ENCODE measurements at regions not wholly inside any gene's neighbourhood (a gene's known extent, or its start where the extent isn't known, plus 50 kb on each side); places are given as distances from the start of the nearest gene placed in this dataset.

DNA sequence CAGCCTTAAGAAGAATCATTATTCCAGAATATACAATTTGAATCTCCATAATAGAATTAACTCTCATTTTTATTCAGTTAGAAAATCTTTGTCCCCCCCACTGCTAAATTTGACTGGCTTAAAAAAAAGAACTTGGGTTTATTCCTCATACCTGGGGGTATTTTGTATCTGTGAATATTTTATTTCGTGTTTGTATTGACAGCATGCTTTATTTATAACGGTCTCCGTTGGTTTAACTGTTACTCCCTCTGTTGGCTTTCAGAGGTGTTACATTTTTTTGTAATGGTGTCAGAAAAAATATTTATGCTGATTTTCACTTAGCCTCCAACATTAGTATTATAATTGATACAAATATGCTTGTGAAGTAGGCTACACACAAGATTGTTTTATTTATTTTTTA lies 109.1 kb downstream of the HAUS1 start:
- H3K9me3 Mint-ChIP-seq (ENCODE audit: insufficient read depth) = no peaks in the 10 kb centered on the region
- peaks cover 42% of the 10 kb centered on the region for H4K20me1 ChIP-seq (ENCODE audit: control insufficient read depth, insufficient read depth, low read length, poor library complexity, severe bottlenecking)
- CTCF ChIA-PET = interaction anchor here (0.8 to 2.3 kb wide), 8 partner anchors 16 to 68 kb away, joined by 3 to 31 read pairs (median 5); a partner anchor contains a TSS
- H3K27me3 Mint-ChIP-seq = no peaks in the 10 kb centered on the region
- TF ChIP-seq, protein P1, sequence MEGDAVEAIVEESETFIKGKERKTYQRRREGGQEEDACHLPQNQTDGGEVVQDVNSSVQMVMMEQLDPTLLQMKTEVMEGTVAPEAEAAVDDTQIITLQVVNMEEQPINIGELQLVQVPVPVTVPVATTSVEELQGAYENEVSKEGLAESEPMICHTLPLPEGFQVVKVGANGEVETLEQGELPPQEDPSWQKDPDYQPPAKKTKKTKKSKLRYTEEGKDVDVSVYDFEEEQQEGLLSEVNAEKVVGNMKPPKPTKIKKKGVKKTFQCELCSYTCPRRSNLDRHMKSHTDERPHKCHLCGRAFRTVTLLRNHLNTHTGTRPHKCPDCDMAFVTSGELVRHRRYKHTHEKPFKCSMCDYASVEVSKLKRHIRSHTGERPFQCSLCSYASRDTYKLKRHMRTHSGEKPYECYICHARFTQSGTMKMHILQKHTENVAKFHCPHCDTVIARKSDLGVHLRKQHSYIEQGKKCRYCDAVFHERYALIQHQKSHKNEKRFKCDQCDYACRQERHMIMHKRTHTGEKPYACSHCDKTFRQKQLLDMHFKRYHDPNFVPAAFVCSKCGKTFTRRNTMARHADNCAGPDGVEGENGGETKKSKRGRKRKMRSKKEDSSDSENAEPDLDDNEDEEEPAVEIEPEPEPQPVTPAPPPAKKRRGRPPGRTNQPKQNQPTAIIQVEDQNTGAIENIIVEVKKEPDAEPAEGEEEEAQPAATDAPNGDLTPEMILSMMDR (IDR thresholded peaks at IDR 0.05) = peak; percentile 79
- no peak for TF ChIP-seq EZH2 (IDR thresholded peaks at IDR 0.05; ENCODE audit: borderline replicate concordance, insufficient read depth, low read depth, low read length, poor library complexity, severe bottlenecking)
- H3K79me2 ChIP-seq (ENCODE audit: control insufficient read depth, insufficient read depth, low read length) = peaks cover 100% of the 10 kb centered on the region
- no peaks in the 10 kb centered on the region for H3K27me3 ChIP-seq (replicated peaks in 1 of 4; ENCODE audit: control extremely low read depth in 1 of 4, control insufficient read depth in 3 of 4, insufficient read depth in 4 of 4, low read length in 3 of 4)
- no peak overlapping the region for H3K27ac Mint-ChIP-seq
- H3K9ac ChIP-seq (ENCODE audit: low read length) = no peak overlapping the region
- H3K4me1 ChIP-seq (ENCODE audit: control insufficient read depth in 2 of 2, insufficient read depth in 2 of 2, low read length in 2 of 2) = peaks cover 10 to 20% of the 10 kb centered on the region in 2 donors
- DNase-seq (peak; percentile 42), ATAC-seq (ENCODE audit: low read depth) (peak; percentile 33)
- POLR2A ChIA-PET = interaction anchor here (2.0 kb wide), 1 partner anchor 40 kb away, joined by 6 read pairs; a partner anchor contains a TSS
- peak overlapping the region; percentile 22 for H3K4me2 ChIP-seq (replicated peaks; ENCODE audit: low read depth, low read length, poor library complexity, severe bottlenecking)
- intact Hi-C loops (cut with micrococcal nuclease) = loop anchor here (1.0 to 2.0 kb wide), 3 partner anchors 38 to 64 kb away; no protein-coding TSS in a partner anchor
- no peak overlapping the region for H3K4me3 Mint-ChIP-seq
- H2AFZ ChIP-seq (ENCODE audit: insufficient read depth, low read depth, low read length, poor library complexity, severe bottlenecking) = no peak overlapping the region
- H3K9me3 ChIP-seq (ENCODE audit: control extremely low read depth in 1 of 3, control insufficient read depth in 2 of 3, insufficient read depth in 1 of 3, low read length in 2 of 3) = no peaks in the 10 kb centered on the region
- H3K27ac ChIP-seq (ENCODE audit: low read length in 2 of 2) = no peak overlapping the region
- peaks cover 61% of the 10 kb centered on the region for H3K4me1 Mint-ChIP-seq
- WGBS (ENCODE audit: insufficient coverage) = no CpG with 5 or more reads among the region's 3 CpGs
- H3K4me3 ChIP-seq (ENCODE audit: control extremely low read depth in 1 of 5, extremely low read depth in 1 of 5, insufficient read depth in 1 of 5, low read depth in 2 of 5, low read length in 4 of 5) = no peak overlapping the region
- H3K36me3 ChIP-seq (replicated peaks in 1 of 2; ENCODE audit: control extremely low read depth in 1 of 2, control insufficient read depth in 1 of 2, extremely low read depth in 1 of 2, insufficient read depth in 2 of 2, low read length in 1 of 2) = peaks cover 0 to 21% of the 10 kb centered on the region in 2 experiments

- Histone ChIP-seq H2AFZ (ENCODE audit: insufficient read depth, low read depth, low read length, poor library complexity, severe bottlenecking) (no peak overlapping the region), H3K27ac (ENCODE audit: low read length in 2 of 2) (no peak overlapping the region), H3K79me2 (ENCODE audit: control insufficient read depth, insufficient read depth, low read length) (peaks cover 97% of the 10 kb centered on the region), H3K9ac (ENCODE audit: low read length) (no peak overlapping the region), H3K36me3 (replicated peaks in 1 of 2; ENCODE audit: control extremely low read depth in 1 of 2, control insufficient read depth in 1 of 2, extremely low read depth in 1 of 2, insufficient read depth in 2 of 2, low read length in 1 of 2) (peaks cover 0 to 27% of the 10 kb centered on the region in 2 experiments), H3K4me1 (ENCODE audit: control insufficient read depth in 2 of 2, insufficient read depth in 2 of 2, low read length in 2 of 2) (peaks cover 10 to 20% of the 10 kb centered on the region in 2 donors), H3K4me2 (replicated peaks; ENCODE audit: low read depth, low read length, poor library complexity, severe bottlenecking) (no peak overlapping the region), H3K4me3 (ENCODE audit: control extremely low read depth in 1 of 5, extremely low read depth in 1 of 5, insufficient read depth in 1 of 5, low read depth in 2 of 5, low read length in 4 of 5) (no peak overlapping the region), H3K9me3 (ENCODE audit: control extremely low read depth in 1 of 3, control insufficient read depth in 2 of 3, insufficient read depth in 1 of 3, low read length in 2 of 3) (no peaks in the 10 kb centered on the region), H4K20me1 (ENCODE audit: control insufficient read depth, insufficient read depth, low read length, poor library complexity, severe bottlenecking) (peaks cover 42% of the 10 kb centered on the region), H3K27me3 (replicated peaks in 1 of 4; ENCODE audit: control extremely low read depth in 1 of 4, control insufficient read depth in 3 of 4, insufficient read depth in 4 of 4, low read length in 3 of 4) (no peaks in the 10 kb centered on the region)
- ATAC-seq (ENCODE audit: low read depth) (no peak), DNase-seq (no peak)
- TF ChIP-seq, protein P1 (IDR thresholded peaks at IDR 0.05) = no peak
- no peak for TF ChIP-seq EZH2 (IDR thresholded peaks at IDR 0.05; ENCODE audit: borderline replicate concordance, insufficient read depth, low read depth, low read length, poor library complexity, severe bottlenecking)
- intact Hi-C loops (cut with micrococcal nuclease) = no loop called here
- Mint-ChIP-seq H3K4me3 (no peak overlapping the region), H3K4me1 (peaks cover 56% of the 10 kb centered on the region), H3K27me3 (no peaks in the 10 kb centered on the region), H3K27ac (no peak overlapping the region), H3K9me3 (ENCODE audit: insufficient read depth) (no peaks in the 10 kb centered on the region)
- POLR2A ChIA-PET = interaction anchor here (0.6 kb wide), 1 partner anchor 39 kb away, joined by 6 read pairs; no protein-coding TSS in a partner anchor
- WGBS (ENCODE audit: insufficient coverage) = no CpG with 5 or more reads among the region's 1 CpG
- CTCF ChIA-PET = interaction anchor here (1.1 to 2.4 kb wide), 5 partner anchors 35 to 443 kb away, joined by 3 to 8 read pairs (median 4); a partner anchor contains a TSS
These were observed 110.2 kb downstream of the HAUS1 start for GRCh38 chr18:46214435-46214834.

Data from B cell (primary cell).